ENCODE measurements at regions not wholly inside any gene's neighbourhood (a gene's known extent, or its start where the extent isn't known, plus 50 kb on each side); places are given as distances from the start of the nearest gene placed in this dataset.

GRCh38 chr4:12729384-12729783 lies 754.8 kb downstream of the RAB28 start:
- TF ChIP-seq POLR2AphosphoS5 (IDR thresholded peaks at IDR 0.05; ENCODE audit: low read depth, low read length) (no peak), NRF1 (IDR thresholded peaks at IDR 0.05; ENCODE audit: low read depth, low read length) (no peak), EP300 (IDR thresholded peaks at IDR 0.05; ENCODE audit: borderline replicate concordance in 1 of 2, low read depth in 1 of 2, low read length in 1 of 2) (no peak), GABPA (IDR thresholded peaks at IDR 0.05; ENCODE audit: low read depth) (no peak), CTCF (IDR thresholded peaks at IDR 0.05) (peak; percentile 47), SIN3A (IDR thresholded peaks at IDR 0.05; ENCODE audit: borderline replicate concordance, low read depth, low read length) (no peak), FOSL2 (IDR thresholded peaks at IDR 0.05; ENCODE audit: borderline replicate concordance, low read depth) (no peak)
- TF ChIP-seq, protein P1, sequence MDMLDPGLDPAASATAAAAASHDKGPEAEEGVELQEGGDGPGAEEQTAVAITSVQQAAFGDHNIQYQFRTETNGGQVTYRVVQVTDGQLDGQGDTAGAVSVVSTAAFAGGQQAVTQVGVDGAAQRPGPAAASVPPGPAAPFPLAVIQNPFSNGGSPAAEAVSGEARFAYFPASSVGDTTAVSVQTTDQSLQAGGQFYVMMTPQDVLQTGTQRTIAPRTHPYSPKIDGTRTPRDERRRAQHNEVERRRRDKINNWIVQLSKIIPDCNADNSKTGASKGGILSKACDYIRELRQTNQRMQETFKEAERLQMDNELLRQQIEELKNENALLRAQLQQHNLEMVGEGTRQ (IDR thresholded peaks at IDR 0.05; ENCODE audit: borderline replicate concordance, low read depth, low read length), result no peak
